SU-DHL-6 (cell line): ENCODE measurements at regions not wholly inside any gene's neighbourhood (a gene's known extent, or its start where the extent isn't known, plus 50 kb on each side); places are given as distances from the start of the nearest gene placed in this dataset.

ENCODE experiments used
- H2AFZ ChIP-seq: fragments of 200-600 bp; sonication (generic); 2 replicates; pipeline ENCODE4 v1.6.1; 2014; ENCODE audit warnings: low read depth, mild to moderate bottlenecking, moderate library complexity, mixed read lengths, antibody characterized with exemption, low read length; ENCODE audit not compliant: severe bottlenecking
- H3F3A ChIP-seq: fragments of 200-600 bp; shearing (Covaris generic); 2 replicates; pipeline ENCODE4 v1.6.0; 2016; ENCODE audit warnings: antibody characterized with exemption, mild to moderate bottlenecking; ENCODE audit not compliant: insufficient read depth
- H3K27ac ChIP-seq: fragments of 200-600 bp; sonication (generic); 2 replicates; pipeline ENCODE4 v1.5.1; 2016; ENCODE audit warnings: low read depth, mild to moderate bottlenecking, low read length, moderate library complexity, mixed read lengths
- H3K27me3 ChIP-seq: fragments of 200-600 bp; sonication (generic), shearing (Covaris generic); 2 replicates; pipeline ENCODE4 v1.6.0; 2014; ENCODE audit warnings: mild to moderate bottlenecking, low read length
- H3K36me3 ChIP-seq: fragments of 200-600 bp; sonication (generic); 2 replicates; pipeline ENCODE4 v1.6.1; 2014; ENCODE audit warnings: mild to moderate bottlenecking, low read length, mixed read lengths
- H3K4me2 ChIP-seq: fragments of 300-600, 200-600 bp; shearing (Covaris generic), sonication (generic); 2 replicates; pipeline ENCODE4 v1.6.0; 2014; ENCODE audit warnings: low read length, low read depth, mild to moderate bottlenecking; ENCODE audit not compliant: poor library complexity, severe bottlenecking
- H3K4me3 ChIP-seq: fragments of 200-600 bp; sonication (generic); 2 replicates; pipeline ENCODE4 v1.5.1; 2014; ENCODE audit warnings: antibody characterized with exemption, low read length, mild to moderate bottlenecking, mixed read lengths; ENCODE audit not compliant: insufficient read depth, poor library complexity, severe bottlenecking
- H3K79me2 ChIP-seq: fragments of 200-600 bp; sonication (generic); 2 replicates; pipeline ENCODE4 v1.6.1; 2014; ENCODE audit warnings: mild to moderate bottlenecking, low read length, moderate library complexity; ENCODE audit not compliant: insufficient read depth
- H3K9ac ChIP-seq: fragments of 200-600 bp; sonication (generic); 2 replicates; pipeline ENCODE4 v1.7.0; 2014; ENCODE audit warnings: mild to moderate bottlenecking, low read length
- H3K9me2 ChIP-seq: fragments of 200-600 bp; sonication (generic); replicated peaks from 2 replicates; pipeline ENCODE4 v1.6.1; 2014; ENCODE audit warnings: low read length; ENCODE audit not compliant: insufficient read depth
- H3K9me3 ChIP-seq: fragments of 200-600 bp; sonication (generic); 2 replicates; pipeline ENCODE4 v1.6.1; 2014; ENCODE audit warnings: low read length, mixed read lengths; ENCODE audit not compliant: insufficient read depth
- H4K20me1 ChIP-seq: fragments of 200-600 bp; sonication (generic); 2 replicates; pipeline ENCODE4 v1.6.1; 2014; ENCODE audit warnings: low read depth, mild to moderate bottlenecking, antibody characterized with exemption, low read length, moderate library complexity, mixed read lengths
- CTCF ChIP-seq: fragments of 200-600 bp; sonication (generic); IDR thresholded peaks from one replicate; pipeline ENCODE4 v1.5.1; 2017; ENCODE audit warnings: antibody characterized with exemption, mild to moderate bottlenecking, low read length, moderate library complexity; ENCODE audit not compliant: insufficient read depth, poor library complexity, severe bottlenecking
- EZH2phosphoT487 ChIP-seq: fragments of 200-600 bp; sonication (generic), shearing (Covaris generic); conservative IDR thresholded peaks from 2 replicates; pipeline ENCODE4 v1.6.1; 2018; ENCODE audit warnings: mild to moderate bottlenecking, antibody characterized with exemption, low read length, moderate library complexity, mixed read lengths

- Histone ChIP-seq H4K20me1 (no peaks in the 10 kb centered on the region), H3K4me2 (no peak overlapping the region), H3F3A (no peaks in the 10 kb centered on the region), H3K79me2 (no peaks in the 10 kb centered on the region), H3K27me3 (no peaks in the 10 kb centered on the region), H3K9me2 (no peaks in the 10 kb centered on the region), H3K4me3 (no peak overlapping the region), H3K27ac (no peak overlapping the region), H3K36me3 (no peaks in the 10 kb centered on the region), H3K9me3 (no peaks in the 10 kb centered on the region), H2AFZ (no peak overlapping the region), H3K9ac (no peak overlapping the region)
- no peak for TF ChIP-seq CTCF
Observed at GRCh38 chr17:14935845-14936485, 329.2 kb downstream of the PMP22 start.

- Histone ChIP-seq H3F3A (no peaks in the 10 kb centered on the region), H3K36me3 (no peaks in the 10 kb centered on the region), H3K9ac (no peak overlapping the region), H3K27me3 (no peaks in the 10 kb centered on the region), H2AFZ (no peak overlapping the region), H3K79me2 (no peaks in the 10 kb centered on the region), H3K4me3 (no peak overlapping the region), H3K9me3 (no peaks in the 10 kb centered on the region), H3K27ac (no peak overlapping the region), H3K4me2 (no peak overlapping the region), H4K20me1 (no peaks in the 10 kb centered on the region), H3K9me2 (no peaks in the 10 kb centered on the region)
- no peak for TF ChIP-seq EZH2phosphoT487
- no peak for TF ChIP-seq CTCF
Observed at GRCh38 chr17:14935139-14935841, 329.8 kb downstream of the PMP22 start.

- no peaks in the 10 kb centered on the region for H3K9me2 ChIP-seq
- H3K79me2 ChIP-seq = no peaks in the 10 kb centered on the region
- TF ChIP-seq EZH2phosphoT487 (no peak), CTCF (no peak)
- no peak overlapping the region for H2AFZ ChIP-seq
- H3K27me3 ChIP-seq = no peaks in the 10 kb centered on the region
- no peak overlapping the region for H3K4me3 ChIP-seq
- H3K36me3 ChIP-seq = no peaks in the 10 kb centered on the region
- H3K9me3 ChIP-seq = no peaks in the 10 kb centered on the region
- H4K20me1 ChIP-seq = no peaks in the 10 kb centered on the region
- H3F3A ChIP-seq = no peaks in the 10 kb centered on the region
- H3K4me2 ChIP-seq = no peak overlapping the region
- H3K27ac ChIP-seq = no peak overlapping the region
- no peak overlapping the region for H3K9ac ChIP-seq
Observed at GRCh38 chr17:14933676-14934075, 331.4 kb downstream of the PMP22 start.
